Right renal pelvis (tissue), 4 donors: ENCODE measurements at regions not wholly inside any gene's neighbourhood (a gene's known extent, or its start where the extent isn't known, plus 50 kb on each side); places are given as distances from the start of the nearest gene placed in this dataset.

Experiments
- DNase-seq, 4 donors: peaks; one replicate each; pipeline ENCODE4 v3.0.0-alpha.2; 2013; ENCODE audit warnings: low read depth in 4 of 4, low spot score in 3 of 4, missing footprints in 1 of 4

DNA sequence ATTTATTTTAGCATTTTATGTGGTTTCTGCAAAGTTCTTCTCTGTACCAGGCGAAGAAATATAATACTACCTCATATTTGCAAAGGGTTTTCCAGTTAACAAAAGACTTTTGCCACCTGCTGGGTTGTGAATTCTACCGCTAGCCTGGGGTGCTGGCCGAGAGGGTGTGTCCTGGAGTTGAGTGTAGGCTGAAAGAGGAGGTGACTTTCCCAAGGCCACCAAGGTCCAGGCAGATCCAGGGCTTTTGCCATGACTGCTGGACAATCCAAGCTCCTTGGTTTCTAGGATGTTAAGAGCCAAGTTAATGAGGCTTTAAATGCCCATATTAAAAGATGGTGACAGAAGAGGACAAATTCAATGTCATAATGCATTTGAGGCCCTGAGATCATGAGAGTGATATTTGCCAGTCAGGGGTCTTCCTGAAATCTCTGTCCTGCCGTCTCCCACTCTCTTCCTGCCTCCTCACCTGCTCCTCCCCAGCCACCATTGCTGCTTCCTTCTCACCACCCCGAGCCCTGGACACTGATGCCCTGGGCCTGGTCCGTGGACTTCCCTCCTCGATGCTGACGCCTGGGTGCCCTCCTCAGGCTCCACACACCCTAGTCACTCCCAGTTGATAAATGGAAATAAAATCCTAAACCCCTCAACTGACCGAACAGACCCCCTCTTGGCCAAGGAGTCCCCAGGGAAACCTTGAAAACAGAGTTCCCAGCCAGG, 825.6 kb downstream of the TBC1D22A start:
- DNase-seq: no peak

DNA sequence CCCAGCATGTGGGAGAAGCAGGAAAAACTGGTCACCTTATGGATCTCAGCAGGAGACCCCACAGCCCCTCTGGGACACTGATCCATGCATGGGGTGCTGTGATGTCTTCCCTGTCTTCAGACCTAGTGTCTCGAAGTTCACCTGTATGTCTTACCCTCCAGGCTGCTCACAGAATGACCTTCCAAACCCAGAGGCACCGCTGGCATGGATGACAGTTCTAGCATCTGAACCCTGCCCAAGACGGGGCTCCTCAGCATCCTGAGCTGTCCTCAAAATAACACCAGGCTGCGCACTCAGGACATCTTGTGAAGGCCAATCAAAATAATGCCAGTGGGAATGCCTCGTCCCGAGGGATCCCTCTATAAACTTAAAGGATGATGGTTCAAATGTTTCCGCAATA, 824.9 kb downstream of the TBC1D22A start:
- DNase-seq: no peak

DNA sequence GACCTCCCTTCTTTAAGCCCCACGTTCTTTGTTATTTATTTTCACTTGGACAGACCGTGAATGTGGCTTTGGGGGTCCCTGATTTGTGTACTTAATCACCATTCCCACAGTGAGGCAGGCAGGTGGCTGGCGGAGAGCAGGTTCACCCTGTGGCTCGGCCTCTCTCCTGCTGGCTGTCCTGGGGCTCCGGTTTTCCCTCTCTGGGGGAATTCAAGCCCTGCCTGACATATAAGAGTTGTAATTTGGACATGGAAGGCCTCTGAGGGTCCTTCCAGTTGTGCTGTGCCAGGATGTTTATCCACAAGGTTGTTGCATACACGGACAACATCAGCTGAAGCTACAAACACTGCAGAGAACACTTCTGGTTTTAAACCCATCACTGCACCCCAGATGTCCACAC, 824.5 kb downstream of the TBC1D22A start:
- DNase-seq: no peak

DNA sequence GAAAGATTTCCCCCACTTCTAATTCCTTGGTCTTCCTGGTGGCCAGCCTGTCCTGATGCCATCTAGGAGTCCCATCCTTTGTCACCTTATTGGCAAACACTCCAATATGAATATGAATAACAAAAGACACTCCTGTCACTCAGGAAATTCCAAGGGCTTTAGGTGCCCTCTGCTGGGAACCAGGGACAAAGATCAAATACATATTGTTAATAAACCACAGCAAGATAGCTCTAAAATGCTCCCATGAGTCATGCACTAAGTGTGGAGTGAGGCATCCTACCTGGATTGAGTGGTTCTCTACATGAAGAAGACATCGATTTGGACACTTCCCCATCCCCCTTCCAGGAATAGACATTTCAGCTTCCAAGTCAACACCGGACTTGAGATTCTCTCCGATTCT, 823.6 kb downstream of the TBC1D22A start:
- DNase-seq: no peak

DNA sequence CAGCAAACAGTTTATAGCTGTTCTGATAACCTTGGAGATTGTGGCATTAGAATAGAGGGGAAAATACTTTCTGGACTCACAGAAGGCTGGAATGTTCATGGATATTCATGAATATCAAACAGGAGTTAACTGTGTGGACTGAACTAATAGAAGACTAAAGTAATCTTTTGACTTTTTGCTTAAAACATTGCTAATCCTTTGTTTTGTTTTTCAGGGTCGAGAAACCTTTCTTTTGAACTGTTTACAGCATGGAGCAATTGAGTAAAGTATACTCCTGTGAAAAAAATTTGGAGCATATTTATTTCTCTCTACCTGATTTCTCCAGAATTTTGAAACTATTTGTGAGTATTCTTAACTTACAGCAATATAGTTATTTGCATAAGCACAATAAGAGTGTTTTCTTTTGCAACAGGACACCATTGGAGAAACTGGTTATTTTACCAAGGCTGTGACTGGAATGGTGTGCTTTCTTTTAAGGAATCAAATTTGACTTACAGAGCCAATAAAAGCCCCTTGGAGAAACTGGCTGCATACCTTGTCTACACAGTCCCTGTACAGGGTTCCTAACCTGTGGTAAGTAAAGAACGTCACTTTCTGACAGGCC, 821.6 kb downstream of the TBC1D22A start:
- no peak for DNase-seq

DNA sequence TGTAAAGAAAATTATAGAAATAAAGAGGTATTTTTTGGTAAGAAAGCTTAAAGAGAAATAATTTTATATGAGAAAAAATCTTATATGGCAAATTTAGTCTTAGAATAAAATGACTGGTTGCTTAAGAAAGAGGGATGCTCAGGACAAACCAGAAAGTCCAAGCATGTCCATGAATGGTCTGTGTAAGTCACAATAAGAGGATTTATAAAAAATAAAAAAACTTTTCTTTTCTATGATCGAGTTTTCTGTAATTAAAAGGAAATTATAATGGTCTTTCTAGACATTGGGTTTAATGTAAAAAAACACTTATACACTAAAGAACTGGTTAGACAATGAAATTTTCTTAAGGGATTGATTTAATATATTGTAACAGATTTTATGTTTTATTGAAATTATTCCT, 819.6 kb downstream of the TBC1D22A start:
- no peak for DNase-seq

DNA sequence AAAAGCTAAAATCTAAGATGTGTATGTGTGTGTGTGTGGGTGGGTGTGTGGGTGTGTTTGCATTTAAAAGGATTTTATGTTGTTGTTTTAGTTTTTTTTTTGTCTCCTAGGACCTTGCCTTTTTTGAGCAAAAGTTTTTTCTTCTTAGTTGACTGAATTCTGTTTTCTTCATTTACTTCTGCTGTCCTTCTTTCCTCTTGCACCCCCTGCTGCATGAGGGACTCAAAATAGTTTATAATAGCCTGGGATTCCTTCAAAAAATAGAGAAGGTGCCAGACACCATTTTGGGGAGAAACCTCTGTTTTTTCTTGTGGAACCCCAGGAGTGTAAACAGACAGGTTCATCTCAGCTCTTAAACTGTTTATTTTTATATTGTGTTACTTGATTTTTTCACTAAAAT, 817.7 kb downstream of the TBC1D22A start:
- DNase-seq: no peak

DNA sequence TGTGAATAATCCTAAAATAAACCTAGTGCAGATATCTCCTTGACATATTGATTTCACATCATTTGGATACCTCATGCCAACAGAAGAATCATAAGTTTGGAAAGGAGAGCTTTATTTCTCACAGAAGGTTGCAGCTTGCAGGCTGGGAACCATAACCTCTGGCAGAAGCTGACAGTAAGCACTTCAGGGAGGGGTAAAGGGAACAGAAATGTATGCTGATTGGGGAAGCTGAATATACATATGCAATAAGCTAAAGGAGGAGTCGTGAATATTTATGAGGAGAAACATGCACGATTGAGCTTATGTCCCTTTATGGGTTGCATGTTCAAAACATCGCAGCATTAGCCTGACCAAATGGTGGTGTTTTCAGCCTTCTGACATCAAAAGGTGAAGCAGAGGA, 814.5 kb downstream of the TBC1D22A start:
- no peak for DNase-seq

DNA sequence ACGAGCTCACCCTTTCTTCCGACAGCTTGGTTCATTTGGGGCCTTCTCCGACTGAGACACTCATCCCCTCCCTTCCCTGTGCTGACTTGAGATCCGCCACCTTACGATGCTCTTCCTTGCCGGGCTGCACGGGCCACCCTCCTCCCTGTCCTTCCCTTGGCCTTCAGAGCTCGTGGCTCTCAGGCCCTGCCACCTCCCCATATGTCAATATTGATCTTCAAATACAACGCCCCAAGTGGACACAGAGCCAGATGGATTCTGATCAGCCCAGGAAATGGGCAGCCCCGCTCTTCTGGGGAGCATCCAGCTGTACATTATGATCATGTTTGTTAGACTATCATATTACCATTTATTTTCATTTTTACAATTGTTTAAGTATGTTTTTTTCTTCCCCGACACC, 812.8 kb downstream of the TBC1D22A start:
- DNase-seq: no peak

DNA sequence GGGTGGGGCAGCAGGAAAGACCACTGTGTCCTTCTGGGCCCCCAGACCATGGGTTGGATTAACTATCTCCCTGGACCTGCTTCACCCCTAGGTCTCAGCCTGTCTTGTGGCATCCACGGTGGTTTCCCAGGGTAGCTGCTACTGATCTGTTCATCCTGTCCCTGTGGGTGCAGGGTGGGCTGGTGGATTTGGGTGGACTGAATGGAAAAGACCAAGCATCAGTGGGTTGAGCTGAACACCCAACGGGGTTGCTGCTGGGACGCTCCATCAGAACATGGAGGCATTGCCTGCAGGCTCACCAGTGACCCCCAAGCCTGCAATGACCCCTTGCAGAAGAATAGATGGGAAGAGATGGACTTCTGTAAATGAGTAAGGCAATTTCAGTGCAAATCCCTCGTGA, 812.1 kb downstream of the TBC1D22A start:
- DNase-seq: no peak

DNA sequence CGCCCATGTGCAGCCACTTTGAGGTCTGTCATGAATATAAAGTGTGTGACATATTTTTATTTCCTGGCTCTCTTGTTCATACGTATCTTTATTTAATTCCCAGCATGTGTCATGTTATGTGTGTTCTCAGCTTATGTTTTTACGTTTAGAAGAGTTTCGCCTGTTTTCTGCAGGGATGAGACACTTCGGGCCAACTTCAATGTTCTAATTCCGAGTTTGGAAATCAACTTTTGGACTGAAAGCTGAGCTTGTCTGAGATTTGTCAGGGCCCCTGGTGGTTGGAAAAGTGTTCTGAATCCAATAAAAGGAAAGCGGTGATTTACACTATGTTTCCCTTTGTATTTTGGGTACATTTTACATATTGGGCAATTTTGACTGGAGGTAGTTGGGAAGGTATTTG, 810.7 kb downstream of the TBC1D22A start:
- no peak for DNase-seq

DNA sequence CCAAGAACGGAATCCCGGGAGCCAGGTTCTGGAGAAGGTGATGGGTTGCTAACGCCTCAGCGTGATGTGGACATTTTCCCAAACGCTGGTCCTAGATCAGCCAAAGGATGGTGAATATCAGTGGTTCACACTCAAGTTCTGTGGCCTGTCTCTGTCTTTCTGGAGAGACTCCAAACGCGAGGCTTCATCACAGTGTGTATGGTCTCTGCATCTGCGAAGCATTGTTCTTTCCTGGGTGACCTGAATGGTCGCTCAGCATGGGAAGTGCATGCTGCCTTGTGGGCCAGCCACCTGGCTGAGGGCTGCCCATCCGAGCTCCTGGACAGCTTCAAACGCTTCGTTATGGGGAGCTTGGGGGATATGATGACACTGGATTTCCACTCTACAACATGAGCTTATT, 810.0 kb downstream of the TBC1D22A start:
- no peak for DNase-seq

DNA sequence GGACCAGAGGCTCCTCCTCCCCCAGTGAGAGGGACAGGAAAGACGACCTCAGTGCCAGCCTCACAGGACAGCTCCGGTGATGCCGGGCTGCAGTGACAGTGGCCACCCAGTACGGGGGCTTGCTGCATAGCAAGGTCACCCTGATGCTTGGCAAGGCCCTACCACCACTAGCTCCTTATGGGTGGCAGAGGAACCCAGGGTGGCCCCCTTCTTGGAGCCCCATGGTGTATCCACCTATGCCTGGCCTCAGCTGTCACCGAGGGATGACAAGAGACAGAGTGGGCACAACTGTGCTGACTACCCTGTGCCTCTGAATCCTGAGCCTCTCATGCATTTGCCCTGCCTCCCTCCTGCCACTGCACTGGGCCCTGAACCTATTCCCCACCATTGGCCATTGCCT, 809.2 kb downstream of the TBC1D22A start:
- no peak for DNase-seq

DNA sequence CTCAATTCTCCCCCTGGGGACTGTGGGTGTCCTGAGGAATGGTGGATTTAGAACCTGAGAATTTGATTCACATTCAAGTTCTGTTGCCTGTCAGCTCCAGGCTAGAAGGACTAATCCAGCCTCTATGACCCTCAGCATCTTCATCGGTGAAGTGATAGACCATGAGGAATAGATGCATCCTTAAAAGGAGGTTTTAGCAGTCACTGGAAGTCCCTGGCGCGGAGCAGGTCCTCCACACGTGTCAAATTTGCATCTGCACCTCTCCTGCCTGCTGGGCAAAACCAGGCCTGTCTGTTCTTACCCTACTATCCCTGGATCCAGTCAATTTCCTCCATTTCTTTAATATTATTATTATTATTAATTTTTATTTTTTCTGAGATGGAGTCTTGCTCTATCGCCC, 808.4 kb downstream of the TBC1D22A start:
- DNase-seq: no peak

DNA sequence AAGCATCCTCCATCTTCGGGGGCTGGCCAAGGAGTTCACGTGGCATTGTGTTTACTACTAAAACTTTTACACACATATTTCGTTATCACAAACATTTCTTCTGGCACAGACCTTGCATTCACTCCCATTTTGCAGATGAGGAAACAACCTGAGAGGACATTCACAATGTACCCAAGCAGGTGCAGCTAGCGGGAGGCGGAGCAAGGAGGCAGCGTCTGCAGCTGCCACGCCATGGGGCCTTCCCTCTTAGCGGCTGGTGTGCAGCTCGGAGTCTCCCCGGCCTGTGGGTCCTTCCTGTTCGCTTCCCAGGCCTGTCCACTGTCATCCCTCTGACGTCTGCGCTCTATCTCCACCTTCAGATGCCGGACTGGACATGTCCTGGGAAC, 807.8 kb downstream of the TBC1D22A start:
- DNase-seq: no peak

DNA sequence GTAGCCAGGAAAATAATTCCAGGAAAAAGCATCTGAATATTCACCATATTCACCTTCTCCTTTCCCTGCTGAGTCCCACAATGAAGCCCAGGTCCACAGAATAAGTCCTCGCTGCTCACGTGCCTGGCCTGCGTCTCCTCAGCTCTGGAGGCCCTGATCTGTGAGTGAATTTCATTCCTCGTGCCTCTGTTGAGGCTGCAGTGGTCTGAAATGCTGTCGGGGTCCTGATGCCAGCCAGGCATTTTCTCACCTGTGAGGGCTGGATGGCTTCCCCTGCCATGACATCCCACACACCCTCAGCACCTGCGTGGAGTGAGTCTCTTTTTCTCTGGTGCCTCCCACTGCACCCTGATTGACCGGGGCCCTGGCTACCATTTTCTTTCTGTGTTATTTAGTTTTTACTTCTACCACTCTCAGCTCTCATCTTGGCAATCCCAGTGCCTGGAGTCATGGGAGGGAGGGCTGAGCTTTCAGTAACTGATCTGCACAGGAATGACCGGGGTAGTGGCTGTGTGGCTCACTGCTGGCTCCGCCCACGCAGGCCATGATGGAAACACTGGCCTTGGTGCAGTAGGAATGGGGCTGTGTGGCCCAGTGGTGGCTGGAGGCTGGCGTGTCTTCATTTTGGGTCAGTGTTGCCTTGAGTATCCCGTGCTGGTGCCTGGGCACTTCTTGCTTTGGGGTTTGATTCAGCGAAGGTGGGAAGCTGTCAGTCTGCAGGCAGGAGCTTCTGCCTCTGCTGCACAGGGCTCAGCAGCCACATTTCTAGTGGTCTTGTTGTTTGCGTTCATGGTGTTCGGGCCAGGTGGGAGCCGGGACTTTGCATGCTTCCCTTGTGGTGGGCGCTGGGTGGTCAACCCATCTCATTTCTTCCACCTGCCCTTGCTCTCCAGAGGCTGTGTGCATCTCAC, 807.2 kb downstream of the TBC1D22A start:
- no peak for DNase-seq

DNA sequence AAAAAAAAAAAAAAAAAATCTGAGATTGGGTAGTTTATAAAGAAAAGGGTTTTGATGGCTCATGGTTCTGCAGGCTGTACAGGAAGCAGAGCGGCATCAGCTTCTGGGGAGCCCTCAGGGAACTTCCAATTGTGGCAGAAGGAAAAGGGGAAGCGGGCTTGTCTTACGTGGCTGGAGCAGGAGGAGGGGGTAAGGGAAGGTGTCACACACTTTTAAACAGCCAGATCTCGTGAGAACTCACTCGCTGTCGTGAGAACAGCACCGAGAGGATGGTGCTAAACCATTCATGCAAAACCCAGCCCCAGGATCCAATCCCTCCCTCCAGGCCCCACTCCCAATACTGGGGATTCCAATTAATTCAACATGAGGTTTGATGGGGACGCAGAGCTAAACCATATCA, 806.2 kb downstream of the TBC1D22A start:
- no peak for DNase-seq

DNA sequence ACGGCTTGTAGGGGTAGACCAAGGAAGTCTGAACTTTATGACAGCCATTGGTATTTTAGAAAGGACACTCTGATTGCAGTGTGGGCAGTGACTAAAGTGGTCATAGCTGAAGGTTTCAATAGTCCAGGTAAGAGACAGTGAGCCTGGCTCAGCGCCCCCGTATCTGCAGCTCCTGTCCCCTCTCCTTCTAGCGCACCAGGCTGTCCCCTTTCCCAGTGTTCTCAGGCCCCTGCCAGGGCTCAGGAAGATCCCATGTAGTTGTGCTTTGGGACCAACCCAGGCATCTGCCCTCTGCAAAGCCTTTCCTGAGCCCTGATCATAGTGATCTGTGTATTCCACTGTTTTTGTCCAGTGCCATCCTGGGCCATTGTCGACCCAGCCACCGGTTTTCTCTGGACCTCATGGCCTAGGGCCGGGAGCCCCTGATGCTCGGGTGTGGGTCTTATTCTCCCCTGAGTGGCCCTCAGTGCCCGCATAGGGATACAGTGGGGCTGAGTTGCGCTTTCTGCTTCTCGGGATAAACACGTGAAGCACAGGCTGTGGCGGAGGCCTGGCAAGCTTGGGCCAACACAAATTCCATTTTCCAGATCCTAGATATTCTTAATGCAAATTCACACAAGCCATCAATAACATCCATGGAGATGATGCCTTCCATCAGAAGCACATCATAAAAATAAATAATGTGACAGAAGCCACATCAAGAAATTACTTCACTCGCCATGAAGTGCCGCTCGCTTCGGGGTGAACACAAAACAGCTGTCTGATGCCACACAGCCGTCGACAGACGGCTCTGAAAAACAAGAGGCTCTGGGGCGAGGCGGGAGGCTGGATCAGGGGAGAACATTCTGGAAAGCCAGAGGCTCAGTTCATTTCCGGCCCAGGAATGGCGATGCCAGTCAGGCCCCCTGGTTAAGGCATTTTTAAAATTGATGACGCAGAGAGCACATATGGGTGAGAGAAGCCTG, 805.0 kb downstream of the TBC1D22A start:
- DNase-seq: no peak

DNA sequence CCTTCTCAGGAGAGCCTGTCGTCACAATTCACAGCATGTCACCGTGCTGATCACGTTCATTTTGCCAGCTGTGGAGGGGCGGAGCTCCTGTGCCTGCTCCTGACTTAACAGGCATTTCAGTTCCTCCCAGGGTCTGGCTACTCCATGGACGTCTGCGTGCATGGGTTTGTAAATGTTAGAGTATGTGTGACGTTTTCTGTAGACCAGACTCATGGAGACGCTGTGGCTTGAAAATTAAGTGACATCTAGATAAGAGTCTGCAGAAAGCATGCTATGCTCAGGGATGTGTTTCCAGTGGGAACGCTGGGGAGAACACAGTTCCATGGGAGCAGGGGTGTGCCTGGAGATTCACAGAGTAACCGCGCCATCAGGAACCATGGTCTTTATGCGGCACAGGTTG, 804.0 kb downstream of the TBC1D22A start:
- no peak for DNase-seq

DNA sequence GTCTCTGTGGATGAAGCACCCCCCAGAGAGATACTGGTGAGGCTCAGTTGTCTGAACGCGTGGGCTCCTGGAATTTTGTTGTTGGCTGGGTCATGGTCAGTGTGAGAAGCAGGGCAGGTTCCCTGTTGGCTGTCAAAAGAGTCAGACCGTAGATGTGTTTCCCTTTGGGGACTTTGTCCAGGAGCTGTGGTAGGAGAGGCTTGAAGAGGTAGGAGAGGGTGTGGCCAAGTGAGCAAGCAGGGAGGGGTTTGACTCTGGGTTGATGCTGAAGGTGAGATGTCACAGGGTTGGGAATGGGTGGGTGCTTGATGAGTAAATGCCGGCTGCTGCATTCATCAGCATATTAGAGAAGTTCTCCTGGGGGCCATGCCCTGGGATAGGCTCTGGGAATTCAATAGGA, 803.2 kb downstream of the TBC1D22A start:
- no peak for DNase-seq
